Ascending aorta (tissue), 2 donors: ENCODE measurements at regions not wholly inside any gene's neighbourhood (a gene's known extent, or its start where the extent isn't known, plus 50 kb on each side); places are given as distances from the start of the nearest gene placed in this dataset.

Experiments used
- DNase-seq, 2 donors: peaks; one replicate each; pipeline ENCODE4 v3.0.0-alpha.2; 2019; ENCODE audit warnings: low spot score in 2 of 2
- H3K27ac ChIP-seq, 2 donors: fragments of 200-600 bp; sonication (generic); one replicate each; pipeline ENCODE4 v1.5.1; 2016 to 2017; ENCODE audit warnings: mild to moderate bottlenecking in 1 of 2
- H3K27me3 ChIP-seq: fragments of 200-600 bp; sonication (generic); one replicate; pipeline ENCODE4 v1.5.1; 2017
- H3K36me3 ChIP-seq, 2 donors: fragments of 200-600 bp; sonication (generic); one replicate each; pipeline ENCODE4 v1.5.1; 2016
- H3K4me1 ChIP-seq, 2 donors: fragments of 200-600 bp; sonication (generic); one replicate each; pipeline ENCODE4 v1.5.1; 2016 to 2017; ENCODE audit warnings: mild to moderate bottlenecking in 1 of 2
- H3K4me3 ChIP-seq, 2 donors: fragments of 200-600 bp; sonication (generic); one replicate each; pipeline ENCODE4 v1.5.1; 2016 to 2017; ENCODE audit warnings: mild to moderate bottlenecking in 1 of 2
- H3K9me3 ChIP-seq, 2 donors: fragments of 200-600 bp; sonication (generic); one replicate each; pipeline ENCODE4 v1.5.1; 2016
- intact Hi-C: fragments of 100-400 bp; cut with DNase I; formaldehyde crosslinking; loops from one replicate; pipeline ENCODE4 v1.15.1; 2023
- TF ChIP-seq, protein P1 (sequence below), 3 experiments: fragments of 200-600 bp in 2 of 3; fragments of 450-650 bp in 1 of 3; sonication (generic) in 2 of 3; IDR thresholded peaks; one replicate each; pipeline ENCODE4 v1.5.1; 2016 to 2019; ENCODE audit warnings: antibody characterized with exemption in 3 of 3, mild to moderate bottlenecking in 1 of 3, moderate library complexity in 1 of 3

DNA sequence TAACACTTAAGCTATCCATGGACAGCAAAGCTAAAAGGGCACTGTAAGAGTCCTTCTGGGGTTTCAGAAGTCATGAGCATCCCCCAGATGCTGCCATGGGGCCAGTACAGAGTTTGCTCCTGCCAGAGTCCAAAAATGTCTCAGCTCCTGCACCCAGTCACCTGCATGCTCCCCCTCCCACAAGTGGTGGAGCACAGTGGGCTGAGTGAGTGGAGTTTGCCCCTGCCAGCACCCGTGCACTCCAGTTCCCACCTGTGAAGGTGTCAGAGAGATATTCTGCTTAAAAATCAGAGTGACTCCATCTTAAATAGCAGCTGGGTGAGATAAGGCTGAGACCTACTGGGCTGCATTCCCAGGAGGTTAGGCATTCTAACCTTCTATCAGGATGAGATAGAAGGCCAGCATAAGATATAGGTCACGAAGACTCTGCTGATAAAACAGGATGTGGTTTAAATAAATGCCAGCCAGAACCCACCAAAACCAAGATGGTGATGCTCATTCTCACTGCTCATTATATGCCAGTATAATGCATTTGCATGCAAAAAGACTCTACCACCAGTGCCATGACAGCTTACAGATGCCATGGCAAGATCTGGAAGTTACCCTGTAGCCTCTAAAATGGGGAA, 140.1 kb upstream of the ZNF92 start:
- TF ChIP-seq, protein P1, sequence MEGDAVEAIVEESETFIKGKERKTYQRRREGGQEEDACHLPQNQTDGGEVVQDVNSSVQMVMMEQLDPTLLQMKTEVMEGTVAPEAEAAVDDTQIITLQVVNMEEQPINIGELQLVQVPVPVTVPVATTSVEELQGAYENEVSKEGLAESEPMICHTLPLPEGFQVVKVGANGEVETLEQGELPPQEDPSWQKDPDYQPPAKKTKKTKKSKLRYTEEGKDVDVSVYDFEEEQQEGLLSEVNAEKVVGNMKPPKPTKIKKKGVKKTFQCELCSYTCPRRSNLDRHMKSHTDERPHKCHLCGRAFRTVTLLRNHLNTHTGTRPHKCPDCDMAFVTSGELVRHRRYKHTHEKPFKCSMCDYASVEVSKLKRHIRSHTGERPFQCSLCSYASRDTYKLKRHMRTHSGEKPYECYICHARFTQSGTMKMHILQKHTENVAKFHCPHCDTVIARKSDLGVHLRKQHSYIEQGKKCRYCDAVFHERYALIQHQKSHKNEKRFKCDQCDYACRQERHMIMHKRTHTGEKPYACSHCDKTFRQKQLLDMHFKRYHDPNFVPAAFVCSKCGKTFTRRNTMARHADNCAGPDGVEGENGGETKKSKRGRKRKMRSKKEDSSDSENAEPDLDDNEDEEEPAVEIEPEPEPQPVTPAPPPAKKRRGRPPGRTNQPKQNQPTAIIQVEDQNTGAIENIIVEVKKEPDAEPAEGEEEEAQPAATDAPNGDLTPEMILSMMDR (IDR thresholded peaks at IDR 0.05): no peak
- Histone ChIP-seq H3K27me3 (no peaks in the 10 kb centered on the region), H3K36me3 (no peaks in the 10 kb centered on the region), H3K4me1 (no peaks in the 10 kb centered on the region), H3K4me3 (no peak overlapping the region), H3K27ac (no peak overlapping the region), H3K9me3 (no peaks in the 10 kb centered on the region)
- no peak for DNase-seq
- intact Hi-C loops: no loop called here

DNA sequence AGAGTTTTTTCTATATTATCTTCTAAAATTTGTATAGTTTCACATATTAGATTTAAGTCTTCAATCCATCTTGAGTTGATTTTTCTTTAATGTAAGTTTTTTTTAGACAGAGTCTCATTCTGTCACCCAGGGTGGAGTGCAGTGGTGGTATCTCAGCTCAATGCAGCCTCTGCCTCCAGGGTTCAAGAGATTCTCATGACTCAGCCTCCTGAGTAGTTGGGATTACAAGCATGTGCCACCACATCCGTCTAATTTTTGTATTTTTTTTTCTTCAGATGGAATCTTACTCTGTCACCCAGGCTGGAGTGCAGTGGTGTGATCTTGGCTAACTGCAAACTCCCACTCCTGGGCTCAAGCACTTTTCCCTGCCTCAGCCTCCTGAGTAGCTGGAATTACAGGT, 143.4 kb upstream of the ZNF92 start:
- no peak overlapping the region for H3K27ac ChIP-seq
- H3K9me3 ChIP-seq: no peaks in the 10 kb centered on the region
- no peaks in the 10 kb centered on the region for H3K36me3 ChIP-seq
- H3K4me1 ChIP-seq: no peaks in the 10 kb centered on the region
- H3K4me3 ChIP-seq: no peak overlapping the region
- TF ChIP-seq, protein P1 (IDR thresholded peaks at IDR 0.05): no peak
- intact Hi-C loops: no loop called here
- DNase-seq: no peak
- no peaks in the 10 kb centered on the region for H3K27me3 ChIP-seq

DNA sequence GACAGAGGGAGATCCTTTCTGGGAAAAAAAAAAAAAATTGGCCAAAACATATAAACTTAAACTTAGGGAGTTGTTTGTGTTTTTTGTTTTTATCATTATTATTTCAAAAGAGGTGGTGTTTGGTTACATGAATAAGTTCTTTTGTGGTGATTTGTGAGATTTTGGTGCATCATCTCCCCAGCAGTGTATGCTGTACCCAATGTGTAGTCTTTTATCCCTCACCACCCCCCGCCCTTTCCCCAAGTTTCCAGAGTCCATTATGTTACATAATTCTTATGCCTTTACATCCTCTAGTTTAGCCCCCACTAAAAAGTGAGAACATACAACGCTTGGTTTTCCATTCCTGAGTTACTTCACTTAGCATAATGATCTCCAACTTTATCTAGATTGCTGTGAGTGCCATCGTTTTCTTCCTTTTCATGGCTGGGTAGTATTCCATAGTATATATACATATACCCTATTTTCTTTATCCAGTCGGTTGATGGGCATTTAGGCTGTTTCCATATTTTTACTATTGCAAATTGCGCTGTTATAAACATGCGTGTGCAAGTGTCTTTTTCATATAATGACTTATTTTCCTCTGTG, 148.1 kb upstream of the ZNF92 start:
- DNase-seq: no peak
- intact Hi-C loops: no loop called here
- Histone ChIP-seq H3K27ac (no peak overlapping the region), H3K27me3 (no peaks in the 10 kb centered on the region), H3K4me3 (no peak overlapping the region), H3K4me1 (no peaks in the 10 kb centered on the region), H3K36me3 (no peaks in the 10 kb centered on the region), H3K9me3 (no peaks in the 10 kb centered on the region)
- TF ChIP-seq, protein P1 (IDR thresholded peaks at IDR 0.05): no peak

DNA sequence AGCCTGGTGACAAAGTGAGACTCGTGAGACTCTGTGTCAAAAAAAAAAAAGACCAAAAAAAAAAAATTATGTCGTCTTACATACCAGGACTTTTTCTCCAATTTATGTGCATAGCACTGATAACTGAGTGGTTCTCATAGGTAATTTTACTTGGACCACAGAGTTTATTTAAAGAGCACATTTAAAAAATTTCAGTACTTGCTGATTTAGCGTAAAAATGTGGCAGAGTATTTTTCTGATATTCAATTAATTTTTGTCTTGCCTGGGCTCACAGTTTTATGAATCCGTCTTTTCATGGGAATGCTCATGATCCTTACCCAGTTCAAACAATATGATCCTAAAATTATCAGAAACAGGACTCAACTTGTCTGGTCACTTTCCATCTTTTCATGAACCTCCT, 151.0 kb upstream of the ZNF92 start:
- TF ChIP-seq, protein P1 (IDR thresholded peaks at IDR 0.05): no peak
- intact Hi-C loops: no loop called here
- no peaks in the 10 kb centered on the region for H3K9me3 ChIP-seq
- no peak overlapping the region for H3K4me3 ChIP-seq
- H3K27ac ChIP-seq: no peak overlapping the region
- DNase-seq: no peak
- no peaks in the 10 kb centered on the region for H3K4me1 ChIP-seq
- no peaks in the 10 kb centered on the region for H3K36me3 ChIP-seq
- no peaks in the 10 kb centered on the region for H3K27me3 ChIP-seq

DNA sequence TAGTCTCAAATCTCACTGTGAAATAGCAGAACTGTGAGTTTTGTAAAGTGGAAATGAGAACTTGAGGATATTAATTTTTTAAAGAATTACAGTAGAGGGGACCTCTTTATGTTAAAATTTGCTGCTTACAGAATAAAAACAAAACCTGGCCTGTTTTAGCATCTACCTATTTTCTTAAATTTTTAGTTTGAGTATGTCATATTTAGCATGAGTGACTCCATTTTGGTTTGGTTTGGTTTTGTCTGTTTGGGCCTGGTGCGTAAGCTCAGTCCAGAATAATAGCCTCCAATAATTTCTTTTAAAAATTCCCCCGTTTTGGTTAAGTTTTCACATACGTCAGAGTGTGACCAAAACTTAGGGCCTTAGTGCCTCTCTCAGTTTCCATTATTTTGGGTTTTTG, 152.0 kb upstream of the ZNF92 start:
- Histone ChIP-seq H3K36me3 (no peaks in the 10 kb centered on the region), H3K4me3 (no peak overlapping the region), H3K4me1 (no peaks in the 10 kb centered on the region), H3K27me3 (no peaks in the 10 kb centered on the region), H3K27ac (no peak overlapping the region), H3K9me3 (no peaks in the 10 kb centered on the region)
- intact Hi-C loops: no loop called here
- DNase-seq: no peak
- TF ChIP-seq, protein P1 (IDR thresholded peaks at IDR 0.05): no peak
